Caki2 (cell line): ENCODE measurements at regions not wholly inside any gene's neighbourhood (a gene's known extent, or its start where the extent isn't known, plus 50 kb on each side); places are given as distances from the start of the nearest gene placed in this dataset.
"Not testable (repeated sequence)": the region's sequence is repeated elsewhere in the genome, so short reads cannot be mapped to it uniquely, and the experiment has no call there.

Experiments used
- DNase-seq: peaks from one replicate; pipeline ENCODE4 v3.0.0-alpha.2; 2015; ENCODE audit warnings: low read depth
- in situ Hi-C: cut with HindIII; loops from 2 replicates; pipeline ENCODE4 v1.10.0; 2016; ENCODE audit warnings: low sequenced_read_pairs, low pct_unique_long_range_greater_than_20kb, mixed read lengths

- DNase-seq: no peak
- in situ Hi-C loops: no loop called here
Measured at GRCh38 chr17:77607606-77608005, 350.9 kb upstream of the TNRC6C start.

DNA sequence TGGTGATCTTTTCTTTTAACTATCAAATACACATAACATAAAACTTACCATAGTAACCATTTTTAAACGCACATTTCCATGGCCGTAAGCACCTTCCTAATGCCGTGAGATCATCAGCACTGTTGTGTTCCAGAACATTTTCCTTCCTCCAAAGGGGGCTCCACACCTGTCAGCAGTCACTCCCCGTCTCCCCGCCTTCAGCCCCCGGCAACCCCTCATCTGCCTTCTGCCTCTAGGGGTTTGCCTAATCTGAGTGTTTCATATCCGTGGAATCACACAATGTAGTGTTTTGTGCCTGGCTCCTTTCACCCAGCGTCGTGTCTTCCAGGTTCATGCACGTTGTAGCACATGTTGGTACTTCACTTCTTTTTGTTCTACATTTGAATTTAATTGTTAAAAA lies 350.1 kb upstream of the TNRC6C start:
- in situ Hi-C loops: no loop called here
- DNase-seq: no peak

- no peak for DNase-seq
- in situ Hi-C loops: no loop called here
Measured at GRCh38 chr17:77609553-77610517, 348.7 kb upstream of the TNRC6C start.

GRCh38 chr17:77610518-77610893 lies 348.0 kb upstream of the TNRC6C start:
- DNase-seq: no peak
- in situ Hi-C loops: no loop called here

- in situ Hi-C loops: no loop called here
- DNase-seq: no peak
Measured at GRCh38 chr17:77610972-77611521, 347.5 kb upstream of the TNRC6C start.

GRCh38 chr17:77611791-77612502 lies 346.6 kb upstream of the TNRC6C start:
- DNase-seq: no peak
- in situ Hi-C loops: no loop called here

GRCh38 chr17:77613218-77613617 lies 345.3 kb upstream of the TNRC6C start:
- no peak for DNase-seq
- in situ Hi-C loops: no loop called here

- no peak for DNase-seq
- in situ Hi-C loops: no loop called here
Measured at GRCh38 chr17:77613627-77614026, 344.9 kb upstream of the TNRC6C start.

- in situ Hi-C loops: no loop called here
- DNase-seq: no peak
Measured at GRCh38 chr17:77615703-77616253, 342.7 kb upstream of the TNRC6C start.

DNA sequence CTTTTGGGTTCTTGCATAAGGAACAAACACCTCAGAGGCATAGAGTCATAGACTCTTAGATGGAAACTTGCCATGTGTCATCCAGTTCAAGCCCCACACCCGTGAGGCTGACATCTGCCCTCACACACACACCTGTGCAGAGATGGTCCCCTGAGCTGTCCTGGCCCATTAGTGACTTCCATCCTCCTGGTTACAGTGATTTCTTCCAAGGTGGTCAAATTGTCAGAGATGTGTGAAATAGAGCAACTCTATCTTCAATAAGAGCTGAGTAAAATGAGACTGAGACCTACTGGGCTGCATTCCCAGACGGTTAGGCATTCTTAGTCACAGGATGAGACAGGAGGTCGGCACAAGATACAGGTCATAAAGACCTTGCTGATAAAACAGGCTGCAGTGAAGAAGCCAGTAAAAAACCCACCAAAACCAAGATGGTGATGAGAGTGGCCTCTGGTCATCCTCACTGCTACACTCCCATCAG lies 342.2 kb upstream of the TNRC6C start:
- in situ Hi-C loops: no loop called here
- DNase-seq: no peak

DNA sequence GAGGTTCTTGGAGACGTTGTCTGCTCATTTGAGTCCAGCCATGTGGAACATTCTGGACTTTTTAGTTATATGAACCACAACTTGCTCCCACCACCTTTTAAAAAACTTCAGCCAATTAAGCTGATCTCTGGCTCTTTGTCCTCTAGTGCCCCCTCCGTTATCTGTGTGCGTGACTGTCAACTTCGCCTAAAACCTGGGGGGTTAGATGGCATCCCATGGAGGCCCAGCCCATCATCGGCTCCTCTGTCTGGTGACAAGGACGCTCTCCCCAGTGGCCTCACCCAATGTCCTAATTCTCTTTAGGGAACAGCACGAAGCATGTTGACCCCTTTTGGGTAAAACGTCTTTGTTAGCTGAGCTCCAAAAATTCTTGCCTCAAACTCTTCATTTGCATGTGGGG lies 341.0 kb upstream of the TNRC6C start:
- in situ Hi-C loops: no loop called here
- no peak for DNase-seq

GRCh38 chr17:77618173-77618572 lies 340.3 kb upstream of the TNRC6C start:
- no peak for DNase-seq
- in situ Hi-C loops: no loop called here

- in situ Hi-C loops: no loop called here
- no peak for DNase-seq
Measured at GRCh38 chr17:77618731-77619130, 339.8 kb upstream of the TNRC6C start.

GRCh38 chr17:77619326-77619725 lies 339.2 kb upstream of the TNRC6C start:
- DNase-seq: no peak
- in situ Hi-C loops: no loop called here

DNA sequence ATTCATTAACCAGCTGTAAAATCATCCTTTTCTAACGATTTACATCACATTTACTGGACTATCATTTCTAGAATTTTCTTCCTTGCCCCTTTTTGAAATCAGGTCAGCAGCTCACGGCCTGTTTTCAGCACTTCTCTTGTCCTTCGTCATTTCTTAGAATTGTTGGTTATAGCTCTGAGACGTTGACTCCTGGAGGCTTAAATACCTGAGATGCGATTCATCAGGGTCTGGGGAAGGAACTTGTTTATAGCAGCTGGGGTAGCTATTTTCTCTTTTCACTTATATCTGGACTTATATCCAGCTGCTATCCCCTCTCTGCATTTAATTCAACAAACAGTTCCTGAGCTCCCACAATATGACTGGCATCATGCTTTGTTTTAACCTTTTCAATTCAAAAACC lies 338.7 kb upstream of the TNRC6C start:
- DNase-seq: no peak
- in situ Hi-C loops: no loop called here

- in situ Hi-C loops: no loop called here
- no peak for DNase-seq
Measured at GRCh38 chr17:77620282-77620681, 338.2 kb upstream of the TNRC6C start.

DNA sequence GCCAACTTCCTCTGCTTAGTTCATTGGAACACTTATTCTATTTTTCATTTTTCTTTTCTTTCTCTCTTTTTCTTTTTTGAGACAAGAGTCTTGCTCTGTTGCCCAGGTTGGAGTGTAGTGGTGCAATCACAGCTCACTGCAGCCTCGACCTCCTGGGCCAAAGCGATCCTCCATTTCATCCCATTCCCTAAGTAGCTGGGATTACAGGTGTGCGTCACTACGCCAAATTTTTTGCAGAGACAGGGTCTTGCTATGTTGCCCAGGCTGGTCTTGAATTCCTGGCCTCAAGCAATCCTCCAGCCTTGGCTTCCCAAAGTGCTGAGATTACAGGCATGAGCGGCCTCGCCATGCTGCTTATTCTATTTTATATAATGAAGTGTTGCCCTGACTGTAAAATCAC lies 336.4 kb upstream of the TNRC6C start:
- in situ Hi-C loops, DNase-seq: not testable (repeated sequence)

DNA sequence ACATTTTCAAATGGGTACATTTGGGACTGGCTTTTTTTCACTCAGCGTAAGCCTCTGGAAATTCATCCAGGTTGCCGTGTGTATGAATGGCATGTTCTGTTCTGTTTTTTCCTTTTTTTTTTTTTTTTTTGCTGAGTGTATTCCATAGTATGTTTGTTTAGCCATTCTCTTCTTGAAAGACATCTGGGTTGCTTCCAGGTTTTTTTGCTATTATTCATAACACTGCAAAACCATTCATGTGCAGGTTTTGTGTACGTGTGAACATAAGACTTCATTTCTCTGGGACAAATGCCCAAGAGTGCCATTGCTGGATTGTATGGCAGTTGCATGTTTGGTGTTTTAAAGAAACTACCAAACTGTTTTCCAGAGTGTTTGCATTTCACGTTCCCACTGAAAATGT lies 335.9 kb upstream of the TNRC6C start:
- DNase-seq: no peak
- in situ Hi-C loops: no loop called here

- DNase-seq, in situ Hi-C loops: not testable (repeated sequence)
Measured at GRCh38 chr17:77623321-77623720, 335.2 kb upstream of the TNRC6C start.
